Mesodermal cell (in vitro differentiated cells): ENCODE measurements at regions not wholly inside any gene's neighbourhood (a gene's known extent, or its start where the extent isn't known, plus 50 kb on each side); places are given as distances from the start of the nearest gene placed in this dataset.

Experiments used
- H3K27ac ChIP-seq: 2 replicates; pipeline ENCODE4 v1.7.0; 2013; ENCODE audit warnings: mild to moderate bottlenecking, low read depth, low read length, moderate library complexity; ENCODE audit not compliant: severe bottlenecking
- H3K36me3 ChIP-seq: 2 replicates; pipeline ENCODE4 v1.7.1; 2013; ENCODE audit warnings: mild to moderate bottlenecking, low read length, moderate library complexity; ENCODE audit not compliant: control insufficient read depth, insufficient read depth
- H3K4me1 ChIP-seq: one replicate; pipeline ENCODE4 v1.7.1; 2013; ENCODE audit warnings: mild to moderate bottlenecking, low read length; ENCODE audit not compliant: insufficient read depth, control insufficient read depth, poor library complexity, severe bottlenecking
- H3K4me3 ChIP-seq: 2 replicates; pipeline ENCODE4 v1.7.0; 2013; ENCODE audit warnings: low read length, control low read depth, mild to moderate bottlenecking; ENCODE audit not compliant: insufficient read depth, poor library complexity, severe bottlenecking; ENCODE audit errors: extremely low read depth
- H3K9me3 ChIP-seq: 2 replicates; pipeline ENCODE4 v1.7.1; 2013; ENCODE audit warnings: mild to moderate bottlenecking, low read length, moderate library complexity; ENCODE audit not compliant: control insufficient read depth
- WGBS, 2 experiments: methylation state at CpG; one replicate each; pipeline ENCODE4 v1.1.5; 2013; ENCODE audit warnings: missing lambda C conversion rate in 2 of 2; ENCODE audit not compliant: insufficient coverage in 2 of 2; 5-methylcytosine and 5-hydroxymethylcytosine counted together

DNA sequence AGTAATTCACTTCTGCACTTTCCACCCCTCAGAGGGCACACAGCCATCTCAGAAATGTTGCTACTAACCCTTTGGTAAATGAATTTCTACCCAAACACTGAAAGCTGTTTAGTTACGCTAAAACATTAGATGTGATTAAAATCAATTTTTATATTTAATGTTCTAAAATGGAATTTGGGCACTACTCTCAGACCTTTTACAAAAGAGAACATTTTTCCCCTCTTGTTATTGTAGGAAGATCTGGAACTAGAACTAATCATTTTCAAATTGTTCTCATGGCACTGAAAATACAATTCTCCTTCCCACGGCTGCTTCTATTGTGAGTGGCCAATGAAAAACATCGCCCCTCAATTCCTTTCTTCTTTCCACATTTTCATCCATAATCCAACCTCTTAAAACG lies 627.4 kb downstream of the CDH26 start:
- no peaks in the 10 kb centered on the region for H3K4me1 ChIP-seq
- H3K9me3 ChIP-seq = no peaks in the 10 kb centered on the region
- no peaks in the 10 kb centered on the region for H3K36me3 ChIP-seq
- H3K27ac ChIP-seq = no peak overlapping the region
- H3K4me3 ChIP-seq = no peak overlapping the region
- 100% methylated on average over 1 of the region's 4 CpGs; no CpG with 5 or more reads in 1 of the 2 experiments for WGBS, 2 experiments

- H3K27ac ChIP-seq = no peak overlapping the region
- WGBS, 2 experiments = 88 to 91% methylated on average over 8 of the region's 11 CpGs
These were observed 628.2 kb downstream of the CDH26 start for GRCh38 chr20:60586269-60587050.

DNA sequence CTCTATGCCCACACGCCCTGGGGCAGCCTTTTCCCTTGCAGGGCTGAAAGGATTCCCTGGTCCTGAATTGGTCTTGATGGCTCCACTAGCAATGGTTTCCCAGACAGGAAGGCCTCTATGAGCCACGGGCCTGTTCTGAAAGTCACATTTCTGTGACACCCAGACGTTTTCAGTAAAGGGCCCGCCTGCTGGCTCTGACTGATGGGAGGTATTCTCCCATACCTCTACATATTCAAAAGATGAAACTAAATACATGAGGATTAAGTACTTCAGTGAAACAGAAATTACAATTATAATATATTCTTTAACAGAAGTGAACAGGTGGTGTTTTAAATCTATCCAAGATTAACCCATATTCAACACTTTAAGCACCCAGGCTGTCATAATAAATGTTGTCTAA lies 629.8 kb downstream of the CDH26 start:
- H3K36me3 ChIP-seq = no peaks in the 10 kb centered on the region
- H3K4me3 ChIP-seq = no peak overlapping the region
- no peak overlapping the region for H3K27ac ChIP-seq
- H3K9me3 ChIP-seq = no peaks in the 10 kb centered on the region
- no peaks in the 10 kb centered on the region for H3K4me1 ChIP-seq
- WGBS, 2 experiments = 78 to 83% methylated on average over 2 of the region's 4 CpGs

More at GRCh38 chr20:60586269-60587050, 628.2 kb downstream of the CDH26 start:
- Histone ChIP-seq H3K9me3 (no peaks in the 10 kb centered on the region), H3K4me3 (no peak overlapping the region), H3K36me3 (no peaks in the 10 kb centered on the region), H3K4me1 (no peaks in the 10 kb centered on the region)

DNA sequence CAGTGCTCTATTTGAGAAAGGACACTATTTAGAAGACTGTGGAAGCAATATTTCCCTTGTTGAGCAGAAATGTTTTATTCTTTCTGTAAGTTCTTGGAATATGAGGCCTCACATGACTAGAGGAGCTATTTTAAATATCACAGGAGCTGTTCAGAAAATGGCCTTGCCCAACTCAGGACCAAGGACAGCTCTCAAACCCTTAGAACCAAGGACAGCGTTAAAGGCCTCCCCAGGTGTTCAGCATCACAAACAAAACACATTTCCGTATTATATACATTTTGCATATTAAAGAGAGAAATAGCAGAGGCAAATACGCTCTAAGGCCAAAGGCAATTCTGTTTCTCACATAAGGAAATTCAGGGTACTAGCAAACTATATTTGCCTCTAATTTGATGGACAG lies 631.4 kb downstream of the CDH26 start:
- H3K27ac ChIP-seq = no peak overlapping the region
- WGBS, 2 experiments = no CpG with 5 or more reads among the region's 3 CpGs
- H3K4me3 ChIP-seq = no peak overlapping the region

DNA sequence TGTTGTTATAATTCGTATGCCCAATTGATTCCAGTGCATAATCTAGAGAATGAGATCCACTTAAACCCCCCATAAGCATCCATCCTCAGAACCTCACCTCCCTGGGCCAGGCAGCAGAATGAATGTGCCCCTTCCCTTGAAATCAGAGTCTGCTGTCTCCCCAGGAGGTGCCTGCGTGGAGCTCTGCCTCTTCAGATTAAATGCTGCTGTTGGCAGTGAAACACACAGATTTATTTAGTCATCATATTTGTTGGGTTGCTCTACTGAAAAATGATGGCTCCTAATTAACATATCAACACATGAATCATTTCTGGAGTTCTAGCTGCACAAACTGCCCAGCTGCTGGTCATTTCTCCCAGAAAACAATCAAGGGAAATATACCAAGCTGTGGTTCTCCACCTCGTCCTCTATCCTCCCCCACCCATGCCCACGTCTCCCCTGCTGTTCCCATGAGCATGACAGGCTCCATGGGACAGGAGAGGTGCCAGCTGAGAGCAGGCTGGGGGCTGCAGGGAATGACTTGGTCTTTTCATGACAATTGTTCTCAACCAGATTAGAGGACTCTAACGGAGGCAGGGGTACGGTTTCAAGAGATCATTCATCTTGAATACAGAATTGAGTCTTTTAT lies 633.1 kb downstream of the CDH26 start:
- Histone ChIP-seq H3K9me3 (no peaks in the 10 kb centered on the region), H3K4me3 (no peak overlapping the region), H3K27ac (no peak overlapping the region), H3K36me3 (no peaks in the 10 kb centered on the region), H3K4me1 (no peaks in the 10 kb centered on the region)
- WGBS, 2 experiments = 74 to 80% methylated on average over 1 to 5 of the region's 6 CpGs

More for the DNA sequence above, 631.4 kb downstream of the CDH26 start:
- Histone ChIP-seq H3K9me3 (no peaks in the 10 kb centered on the region), H3K4me1 (no peaks in the 10 kb centered on the region), H3K36me3 (no peaks in the 10 kb centered on the region)

DNA sequence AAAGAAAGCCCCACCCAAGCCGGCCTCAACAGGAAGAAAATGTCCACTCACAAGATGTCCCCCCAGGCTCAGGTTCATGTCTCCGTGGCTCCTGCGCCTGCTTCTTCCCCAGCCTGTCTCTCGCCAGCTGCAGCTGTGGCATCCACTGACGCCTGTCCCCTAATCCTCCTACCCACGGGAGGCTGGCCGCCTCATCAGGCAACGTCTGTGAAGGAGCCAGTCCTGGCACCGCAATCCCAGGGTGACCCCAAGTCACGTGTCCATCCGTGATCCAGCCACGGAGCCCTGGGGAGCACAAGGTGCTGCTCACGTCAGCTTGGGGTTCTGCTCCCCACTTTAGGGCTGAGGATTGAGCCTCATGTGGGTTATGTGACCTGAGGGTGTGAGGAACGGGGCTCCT lies 640.3 kb downstream of the CDH26 start:
- Histone ChIP-seq H3K36me3 (no peaks in the 10 kb centered on the region), H3K27ac (no peak overlapping the region), H3K9me3 (no peaks in the 10 kb centered on the region), H3K4me1 (no peaks in the 10 kb centered on the region), H3K4me3 (no peak overlapping the region)
- 92 to 93% methylated on average over 13 of the region's 14 CpGs for WGBS, 2 experiments

GRCh38 chr20:60599381-60599780 lies 641.2 kb downstream of the CDH26 start:
- Histone ChIP-seq H3K27ac (no peak overlapping the region), H3K4me3 (no peak overlapping the region), H3K9me3 (no peaks in the 10 kb centered on the region), H3K4me1 (no peaks in the 10 kb centered on the region), H3K36me3 (no peaks in the 10 kb centered on the region)
- 92 to 93% methylated on average over 15 to 16 of the region's 16 CpGs for WGBS, 2 experiments

- no peak overlapping the region for H3K4me3 ChIP-seq
- no peaks in the 10 kb centered on the region for H3K9me3 ChIP-seq
- H3K36me3 ChIP-seq = no peaks in the 10 kb centered on the region
- 100% methylated on average over 1 to 4 of the region's 7 CpGs for WGBS, 2 experiments
- H3K4me1 ChIP-seq = no peaks in the 10 kb centered on the region
- H3K27ac ChIP-seq = no peak overlapping the region
These were observed 641.8 kb downstream of the CDH26 start for GRCh38 chr20:60600036-60600435.

- Histone ChIP-seq H3K4me3 (no peak overlapping the region), H3K9me3 (no peaks in the 10 kb centered on the region)
- WGBS, 2 experiments = 94 to 100% methylated on average over 1 to 3 of the region's 4 CpGs
These were observed 628.0 kb upstream of the CDH4 start for GRCh38 chr20:60624066-60624465.

DNA sequence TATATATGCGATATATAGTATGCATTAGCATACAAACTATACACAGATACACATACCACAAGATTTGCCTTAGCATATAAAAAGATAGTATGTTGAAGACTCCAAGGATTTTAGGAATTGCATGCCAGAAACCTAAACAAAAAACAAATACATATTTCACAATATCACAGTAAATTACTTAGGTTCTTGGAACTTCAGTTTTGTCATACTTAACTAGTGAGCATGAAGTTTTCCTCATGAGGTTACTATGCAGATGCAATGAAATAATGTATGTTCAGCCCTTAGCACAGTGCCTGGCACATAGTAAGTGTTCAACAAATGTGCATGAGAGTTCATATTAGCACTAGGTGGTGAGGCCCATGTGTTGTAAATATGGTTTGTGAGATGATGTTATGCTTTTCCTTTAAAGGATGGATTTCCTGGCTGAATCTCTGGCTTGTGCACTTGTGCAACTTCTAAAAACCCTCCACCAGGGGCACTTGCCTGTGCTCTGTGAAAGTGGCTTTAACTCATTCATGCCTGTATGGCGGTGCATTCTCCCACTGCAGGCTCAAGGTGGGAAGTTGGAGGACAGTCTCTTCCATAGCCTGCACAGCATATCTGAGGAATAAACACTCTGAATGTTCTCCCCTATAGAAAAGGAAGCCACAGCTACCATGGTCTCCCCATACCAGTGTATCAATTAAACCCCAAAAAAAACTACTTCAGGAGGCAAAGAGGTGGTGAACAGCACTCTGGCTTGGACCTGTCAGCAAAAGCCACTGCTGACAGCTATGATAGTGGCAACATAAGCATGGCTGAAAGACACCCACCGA lies 624.1 kb upstream of the CDH4 start:
- 80 to 100% methylated on average over 1 of the region's 3 CpGs for WGBS, 2 experiments
- no peaks in the 10 kb centered on the region for H3K4me1 ChIP-seq
- no peak overlapping the region for H3K27ac ChIP-seq
- no peaks in the 10 kb centered on the region for H3K36me3 ChIP-seq
- H3K4me3 ChIP-seq = no peak overlapping the region
- H3K9me3 ChIP-seq = no peaks in the 10 kb centered on the region

More at GRCh38 chr20:60624066-60624465, 628.0 kb upstream of the CDH4 start:
- Histone ChIP-seq H3K4me1 (no peaks in the 10 kb centered on the region), H3K36me3 (no peaks in the 10 kb centered on the region), H3K27ac (no peak overlapping the region)
